ENCODE measurements at regions not wholly inside any gene's neighbourhood (a gene's known extent, or its start where the extent isn't known, plus 50 kb on each side); places are given as distances from the start of the nearest gene placed in this dataset.

DNA sequence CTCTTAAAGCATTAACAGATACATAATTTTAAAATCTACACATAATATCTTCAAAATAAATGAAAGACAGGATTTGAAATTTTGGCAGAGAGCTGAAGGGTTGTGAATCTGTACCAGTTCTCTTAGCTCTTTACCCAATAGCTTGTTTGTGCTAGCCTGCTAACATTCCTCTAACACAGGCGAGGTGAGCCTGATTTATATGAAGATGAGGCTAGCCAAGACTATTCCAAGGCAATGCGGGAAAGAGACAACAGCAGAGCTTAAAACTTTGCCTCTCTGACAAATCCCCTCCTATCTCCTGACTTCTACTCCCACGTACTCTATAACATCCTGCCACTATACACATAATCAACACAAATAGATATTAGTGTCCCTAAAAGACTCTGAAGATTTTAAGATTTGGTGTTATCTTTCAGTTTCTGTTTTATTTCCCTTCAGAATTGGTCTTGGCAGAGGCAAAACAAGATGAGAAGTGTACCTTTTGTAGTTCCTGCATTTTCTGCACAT, 745.6 kb upstream of the ZNF608 start:
- H3K27me3 ChIP-seq = no peaks in the 10 kb centered on the region
- DNase-seq = no peak
- WGBS, 4 donors = 44 to 69% (median 58%) methylated on average over 3 of the region's 3 CpGs
- H3K4me3 ChIP-seq = peak overlapping the region in 1 of 4 donors; percentile 17
- intact Hi-C loops (cut with DNase I) = no loop called here
- no peaks in the 10 kb centered on the region for H3K36me3 ChIP-seq (replicated peaks in 1 of 2)
- no peaks in the 10 kb centered on the region for H3K4me1 ChIP-seq (replicated peaks in 1 of 2)
- TF ChIP-seq POLR2A (IDR thresholded peaks at IDR 0.05) = no peak
- TF ChIP-seq, protein P1, sequence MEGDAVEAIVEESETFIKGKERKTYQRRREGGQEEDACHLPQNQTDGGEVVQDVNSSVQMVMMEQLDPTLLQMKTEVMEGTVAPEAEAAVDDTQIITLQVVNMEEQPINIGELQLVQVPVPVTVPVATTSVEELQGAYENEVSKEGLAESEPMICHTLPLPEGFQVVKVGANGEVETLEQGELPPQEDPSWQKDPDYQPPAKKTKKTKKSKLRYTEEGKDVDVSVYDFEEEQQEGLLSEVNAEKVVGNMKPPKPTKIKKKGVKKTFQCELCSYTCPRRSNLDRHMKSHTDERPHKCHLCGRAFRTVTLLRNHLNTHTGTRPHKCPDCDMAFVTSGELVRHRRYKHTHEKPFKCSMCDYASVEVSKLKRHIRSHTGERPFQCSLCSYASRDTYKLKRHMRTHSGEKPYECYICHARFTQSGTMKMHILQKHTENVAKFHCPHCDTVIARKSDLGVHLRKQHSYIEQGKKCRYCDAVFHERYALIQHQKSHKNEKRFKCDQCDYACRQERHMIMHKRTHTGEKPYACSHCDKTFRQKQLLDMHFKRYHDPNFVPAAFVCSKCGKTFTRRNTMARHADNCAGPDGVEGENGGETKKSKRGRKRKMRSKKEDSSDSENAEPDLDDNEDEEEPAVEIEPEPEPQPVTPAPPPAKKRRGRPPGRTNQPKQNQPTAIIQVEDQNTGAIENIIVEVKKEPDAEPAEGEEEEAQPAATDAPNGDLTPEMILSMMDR (IDR thresholded peaks at IDR 0.05) = no peak
- H3K9me3 ChIP-seq (replicated peaks in 1 of 3) = peaks cover 0 to 7% (median 0%) of the 10 kb centered on the region in 3 donors
- H3K27ac ChIP-seq = no peak overlapping the region

DNA sequence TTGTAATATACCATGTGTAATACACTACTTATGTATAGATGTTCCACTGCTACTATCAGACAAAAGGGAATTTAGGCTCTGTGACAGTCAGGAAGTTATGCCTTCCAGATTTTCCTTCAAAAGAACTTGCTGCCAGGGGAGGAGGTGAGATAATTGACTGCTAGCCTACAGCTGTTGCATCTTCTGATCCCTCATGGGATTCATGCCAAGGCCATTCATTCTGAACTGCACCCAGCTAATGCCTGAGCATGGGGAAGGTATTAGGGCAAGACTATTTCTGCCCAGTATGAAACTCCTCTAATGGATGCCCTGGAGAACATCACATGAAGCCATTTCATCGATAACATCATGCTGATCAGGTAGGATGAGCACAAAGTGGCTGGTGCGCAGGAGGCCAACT, 746.5 kb upstream of the ZNF608 start:
- Histone ChIP-seq H3K27me3 (no peaks in the 10 kb centered on the region), H3K4me1 (replicated peaks in 1 of 2) (no peaks in the 10 kb centered on the region), H3K4me3 (no peak overlapping the region), H3K36me3 (replicated peaks in 1 of 2) (no peaks in the 10 kb centered on the region), H3K27ac (no peak overlapping the region), H3K9me3 (replicated peaks in 1 of 3) (peaks cover 0 to 7% (median 0%) of the 10 kb centered on the region in 3 donors)
- no peak for DNase-seq
- WGBS, 4 donors = 92 to 96% (median 95%) methylated on average over 2 of the region's 2 CpGs
- intact Hi-C loops (cut with DNase I) = no loop called here
- no peak for TF ChIP-seq POLR2A (IDR thresholded peaks at IDR 0.05)
- TF ChIP-seq, protein P1 (IDR thresholded peaks at IDR 0.05) = no peak

DNA sequence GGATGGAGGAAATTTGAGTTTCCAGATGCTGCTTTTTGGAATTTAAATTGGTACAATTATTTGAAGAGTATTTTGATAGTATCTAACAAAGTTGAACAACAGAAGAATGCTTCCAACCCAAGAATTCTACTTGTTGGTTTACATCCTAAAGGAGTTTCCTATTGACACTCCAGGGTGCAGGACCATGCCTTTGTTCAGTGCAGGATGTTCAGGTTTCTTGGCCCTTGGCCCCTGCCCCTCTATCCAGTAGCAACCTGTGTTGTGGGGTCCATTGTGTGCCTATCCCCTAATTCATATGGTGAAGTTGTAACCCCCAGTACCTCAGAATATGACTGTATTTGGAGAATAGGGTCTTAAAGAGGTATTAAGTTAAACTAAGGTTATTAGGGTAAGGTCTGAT, 750.0 kb upstream of the ZNF608 start:
- DNase-seq = no peak
- H3K27ac ChIP-seq = no peak overlapping the region
- TF ChIP-seq, protein P1 (IDR thresholded peaks at IDR 0.05) = no peak
- TF ChIP-seq POLR2A (IDR thresholded peaks at IDR 0.05) = no peak
- intact Hi-C loops (cut with DNase I) = no loop called here
- no peaks in the 10 kb centered on the region for H3K4me1 ChIP-seq (replicated peaks in 1 of 2)
- no peaks in the 10 kb centered on the region for H3K27me3 ChIP-seq
- no peaks in the 10 kb centered on the region for H3K36me3 ChIP-seq (replicated peaks in 1 of 2)
- no peak overlapping the region for H3K4me3 ChIP-seq
- H3K9me3 ChIP-seq (replicated peaks in 1 of 3) = peaks cover 0 to 2% (median 0%) of the 10 kb centered on the region in 3 donors

DNA sequence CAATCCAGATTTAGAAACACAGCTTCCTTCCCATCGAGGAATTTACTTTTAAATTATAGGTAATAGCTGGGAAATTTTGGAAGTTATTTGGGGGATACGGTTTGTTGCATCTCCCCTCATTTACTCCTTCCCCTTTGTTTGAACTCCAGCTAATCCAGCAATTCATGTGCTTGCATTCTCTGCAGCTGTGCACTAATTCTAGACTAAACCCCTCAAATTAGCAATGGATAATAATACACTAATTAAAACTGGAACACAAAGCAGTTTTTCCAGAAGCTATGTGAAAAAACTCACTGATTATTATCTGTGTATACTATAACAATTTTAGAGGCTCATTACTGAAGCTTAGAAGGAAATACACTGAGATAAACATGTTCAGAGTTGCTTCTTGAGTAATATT, 751.2 kb upstream of the ZNF608 start:
- 81 to 89% (median 87%) methylated on average over 2 of the region's 2 CpGs for WGBS, 4 donors
- no peak for DNase-seq
- no peaks in the 10 kb centered on the region for H3K27me3 ChIP-seq
- intact Hi-C loops (cut with DNase I) = no loop called here
- TF ChIP-seq POLR2A (IDR thresholded peaks at IDR 0.05) = no peak
- TF ChIP-seq, protein P1 (IDR thresholded peaks at IDR 0.05) = no peak
- no peak overlapping the region for H3K27ac ChIP-seq
- no peaks in the 10 kb centered on the region for H3K36me3 ChIP-seq (replicated peaks in 1 of 2)
- H3K9me3 ChIP-seq (replicated peaks in 1 of 3) = no peaks in the 10 kb centered on the region
- no peaks in the 10 kb centered on the region for H3K4me1 ChIP-seq (replicated peaks in 1 of 2)
- no peak overlapping the region for H3K4me3 ChIP-seq
